ENCODE measurements at regions not wholly inside any gene's neighbourhood (a gene's known extent, or its start where the extent isn't known, plus 50 kb on each side); places are given as distances from the start of the nearest gene placed in this dataset.

GRCh38 chr4:60365176-60365575 is 835.0 kb upstream of the ADGRL3 start:
- H3K36me3 ChIP-seq, result no peaks in the 10 kb centered on the region

GRCh38 chr4:60366661-60367060 is 833.5 kb upstream of the ADGRL3 start:
- H3K4me1 ChIP-seq, result no peaks in the 10 kb centered on the region
- H3K4me3 ChIP-seq, result no peak overlapping the region
- no peak for TF ChIP-seq CTCF (IDR thresholded peaks at IDR 0.05; ENCODE audit: borderline replicate concordance)
- DNase-seq, result no peak
- no peak overlapping the region for H3K27ac ChIP-seq (replicated peaks)
- intact Hi-C loops (cut with micrococcal nuclease), result no loop called here
- H3K27me3 ChIP-seq (ENCODE audit: low read depth), result no peaks in the 10 kb centered on the region
- no peaks in the 10 kb centered on the region for H3K36me3 ChIP-seq
- H3K9me3 ChIP-seq (replicated peaks), result peaks cover 6% of the 10 kb centered on the region

More at GRCh38 chr4:60365176-60365575, 835.0 kb upstream of the ADGRL3 start:
- Histone ChIP-seq H3K4me3 (no peak overlapping the region), H3K4me1 (no peaks in the 10 kb centered on the region), H3K27ac (replicated peaks) (no peak overlapping the region), H3K9me3 (replicated peaks) (peaks cover 4% of the 10 kb centered on the region), H3K27me3 (ENCODE audit: low read depth) (no peaks in the 10 kb centered on the region)
- no peak for DNase-seq
- no peak for TF ChIP-seq CTCF (IDR thresholded peaks at IDR 0.05; ENCODE audit: borderline replicate concordance)
- intact Hi-C loops (cut with micrococcal nuclease), result no loop called here

GRCh38 chr4:60368986-60369385 is 831.1 kb upstream of the ADGRL3 start:
- intact Hi-C loops (cut with micrococcal nuclease), result no loop called here
- Histone ChIP-seq H3K27me3 (ENCODE audit: low read depth) (no peaks in the 10 kb centered on the region), H3K27ac (replicated peaks) (no peak overlapping the region), H3K36me3 (no peaks in the 10 kb centered on the region), H3K4me3 (no peak overlapping the region), H3K4me1 (no peaks in the 10 kb centered on the region), H3K9me3 (replicated peaks) (peaks cover 11% of the 10 kb centered on the region)
- no peak for DNase-seq
- TF ChIP-seq CTCF (IDR thresholded peaks at IDR 0.05; ENCODE audit: borderline replicate concordance), result no peak

- Histone ChIP-seq H3K36me3 (no peaks in the 10 kb centered on the region), H3K27me3 (ENCODE audit: low read depth) (no peaks in the 10 kb centered on the region), H3K4me3 (no peak overlapping the region), H3K9me3 (replicated peaks) (peaks cover under 1% of the 10 kb centered on the region), H3K4me1 (no peaks in the 10 kb centered on the region), H3K27ac (replicated peaks) (no peak overlapping the region)
- intact Hi-C loops (cut with micrococcal nuclease), result no loop called here
- DNase-seq, result no peak
- TF ChIP-seq CTCF (IDR thresholded peaks at IDR 0.05; ENCODE audit: borderline replicate concordance), result no peak
These were observed 822.1 kb upstream of the ADGRL3 start for GRCh38 chr4:60378010-60378409.

- no peaks in the 10 kb centered on the region for H3K36me3 ChIP-seq
- intact Hi-C loops (cut with micrococcal nuclease), result no loop called here
- no peak overlapping the region for H3K4me3 ChIP-seq
- no peak overlapping the region for H3K27ac ChIP-seq (replicated peaks)
- no peak for TF ChIP-seq CTCF (IDR thresholded peaks at IDR 0.05; ENCODE audit: borderline replicate concordance)
- no peak for DNase-seq
- H3K27me3 ChIP-seq (ENCODE audit: low read depth), result no peaks in the 10 kb centered on the region
- H3K9me3 ChIP-seq (replicated peaks), result peaks cover 8% of the 10 kb centered on the region
- no peaks in the 10 kb centered on the region for H3K4me1 ChIP-seq
These were observed 815.6 kb upstream of the ADGRL3 start for GRCh38 chr4:60384516-60384915.

- no peak for TF ChIP-seq CTCF (IDR thresholded peaks at IDR 0.05; ENCODE audit: borderline replicate concordance)
These were observed 810.5 kb upstream of the ADGRL3 start for GRCh38 chr4:60389633-60390032.

More at GRCh38 chr4:60389633-60390032, 810.5 kb upstream of the ADGRL3 start:
- no peak overlapping the region for H3K27ac ChIP-seq (replicated peaks)
- no peaks in the 10 kb centered on the region for H3K27me3 ChIP-seq (ENCODE audit: low read depth)
- intact Hi-C loops (cut with micrococcal nuclease), result no loop called here
- peaks cover 15% of the 10 kb centered on the region for H3K9me3 ChIP-seq (replicated peaks)
- no peaks in the 10 kb centered on the region for H3K4me1 ChIP-seq
- no peak for DNase-seq
- no peaks in the 10 kb centered on the region for H3K36me3 ChIP-seq
- H3K4me3 ChIP-seq, result no peak overlapping the region

Data from left ventricle myocardium inferior (tissue), 1 donor.